ENCODE measurements at regions not wholly inside any gene's neighbourhood (a gene's known extent, or its start where the extent isn't known, plus 50 kb on each side); places are given as distances from the start of the nearest gene placed in this dataset.

GRCh38 chr22:48686694-48687302 lies 1140.9 kb downstream of the BRD1 start:
- Histone ChIP-seq H3K27me3 (ENCODE audit: control insufficient read depth, insufficient read depth, low read length) (no peaks in the 10 kb centered on the region), H3K27ac (ENCODE audit: low read depth, low read length) (no peak overlapping the region)

DNA sequence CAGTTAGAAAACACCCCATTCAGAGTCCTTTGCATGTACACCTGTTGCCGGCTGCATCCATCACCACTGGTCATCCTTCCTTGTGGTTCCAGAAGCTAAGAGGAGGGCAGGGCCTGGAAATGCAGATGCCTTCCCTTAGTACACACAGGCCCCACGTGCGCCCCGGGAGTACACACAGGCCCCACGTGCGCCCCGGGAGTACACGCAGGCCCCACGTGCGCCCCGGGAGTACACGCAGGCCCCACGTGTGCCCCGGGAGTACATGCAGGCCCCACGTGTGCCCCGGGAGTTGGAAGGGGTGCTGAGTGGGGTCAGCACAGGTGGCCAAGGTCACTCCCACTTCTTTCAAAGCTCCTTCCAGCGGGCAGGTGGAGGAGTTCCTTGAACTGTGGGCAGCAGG lies 1141.9 kb downstream of the BRD1 start:
- Histone ChIP-seq H3K36me3 (ENCODE audit: control insufficient read depth, insufficient read depth, low read length) (no peaks in the 10 kb centered on the region), H3K4me1 (ENCODE audit: control insufficient read depth, insufficient read depth, low read length) (no peaks in the 10 kb centered on the region), H3K27ac (ENCODE audit: low read depth, low read length) (no peak overlapping the region), H3K27me3 (ENCODE audit: control insufficient read depth, insufficient read depth, low read length) (no peaks in the 10 kb centered on the region), H3K4me3 (ENCODE audit: low read length) (no peak overlapping the region), H3K9ac (ENCODE audit: low read length) (no peak overlapping the region)

More at GRCh38 chr22:48686694-48687302, 1140.9 kb downstream of the BRD1 start:
- Histone ChIP-seq H3K36me3 (ENCODE audit: control insufficient read depth, insufficient read depth, low read length) (no peaks in the 10 kb centered on the region), H3K4me1 (ENCODE audit: control insufficient read depth, insufficient read depth, low read length) (no peaks in the 10 kb centered on the region), H3K9ac (ENCODE audit: low read length) (no peak overlapping the region), H3K4me3 (ENCODE audit: low read length) (no peak overlapping the region)

- H3K4me3 ChIP-seq (ENCODE audit: low read length): no peak overlapping the region
- H3K27me3 ChIP-seq (ENCODE audit: control insufficient read depth, insufficient read depth, low read length): no peaks in the 10 kb centered on the region
- H3K9ac ChIP-seq (ENCODE audit: low read length): no peak overlapping the region
- no peak overlapping the region for H3K27ac ChIP-seq (ENCODE audit: low read depth, low read length)
- H3K36me3 ChIP-seq (ENCODE audit: control insufficient read depth, insufficient read depth, low read length): no peaks in the 10 kb centered on the region
- H3K4me1 ChIP-seq (ENCODE audit: control insufficient read depth, insufficient read depth, low read length): no peaks in the 10 kb centered on the region
Measured at GRCh38 chr22:48683640-48684039, 1144.0 kb downstream of the BRD1 start.

- no peak overlapping the region for H3K9ac ChIP-seq (ENCODE audit: low read length)
- no peak overlapping the region for H3K27ac ChIP-seq (ENCODE audit: low read depth, low read length)
- no peaks in the 10 kb centered on the region for H3K36me3 ChIP-seq (ENCODE audit: control insufficient read depth, insufficient read depth, low read length)
Measured at GRCh38 chr22:48682504-48682903, 1145.2 kb downstream of the BRD1 start.

GRCh38 chr22:48680601-48681000 lies 1147.1 kb downstream of the BRD1 start:
- Histone ChIP-seq H3K36me3 (ENCODE audit: control insufficient read depth, insufficient read depth, low read length) (no peaks in the 10 kb centered on the region), H3K9ac (ENCODE audit: low read length) (no peak overlapping the region), H3K27ac (ENCODE audit: low read depth, low read length) (no peak overlapping the region), H3K4me1 (ENCODE audit: control insufficient read depth, insufficient read depth, low read length) (no peaks in the 10 kb centered on the region), H3K27me3 (ENCODE audit: control insufficient read depth, insufficient read depth, low read length) (no peaks in the 10 kb centered on the region), H3K4me3 (ENCODE audit: low read length) (no peak overlapping the region)

More at GRCh38 chr22:48682504-48682903, 1145.2 kb downstream of the BRD1 start:
- Histone ChIP-seq H3K4me1 (ENCODE audit: control insufficient read depth, insufficient read depth, low read length) (no peaks in the 10 kb centered on the region), H3K27me3 (ENCODE audit: control insufficient read depth, insufficient read depth, low read length) (no peaks in the 10 kb centered on the region), H3K4me3 (ENCODE audit: low read length) (no peak overlapping the region)

DNA sequence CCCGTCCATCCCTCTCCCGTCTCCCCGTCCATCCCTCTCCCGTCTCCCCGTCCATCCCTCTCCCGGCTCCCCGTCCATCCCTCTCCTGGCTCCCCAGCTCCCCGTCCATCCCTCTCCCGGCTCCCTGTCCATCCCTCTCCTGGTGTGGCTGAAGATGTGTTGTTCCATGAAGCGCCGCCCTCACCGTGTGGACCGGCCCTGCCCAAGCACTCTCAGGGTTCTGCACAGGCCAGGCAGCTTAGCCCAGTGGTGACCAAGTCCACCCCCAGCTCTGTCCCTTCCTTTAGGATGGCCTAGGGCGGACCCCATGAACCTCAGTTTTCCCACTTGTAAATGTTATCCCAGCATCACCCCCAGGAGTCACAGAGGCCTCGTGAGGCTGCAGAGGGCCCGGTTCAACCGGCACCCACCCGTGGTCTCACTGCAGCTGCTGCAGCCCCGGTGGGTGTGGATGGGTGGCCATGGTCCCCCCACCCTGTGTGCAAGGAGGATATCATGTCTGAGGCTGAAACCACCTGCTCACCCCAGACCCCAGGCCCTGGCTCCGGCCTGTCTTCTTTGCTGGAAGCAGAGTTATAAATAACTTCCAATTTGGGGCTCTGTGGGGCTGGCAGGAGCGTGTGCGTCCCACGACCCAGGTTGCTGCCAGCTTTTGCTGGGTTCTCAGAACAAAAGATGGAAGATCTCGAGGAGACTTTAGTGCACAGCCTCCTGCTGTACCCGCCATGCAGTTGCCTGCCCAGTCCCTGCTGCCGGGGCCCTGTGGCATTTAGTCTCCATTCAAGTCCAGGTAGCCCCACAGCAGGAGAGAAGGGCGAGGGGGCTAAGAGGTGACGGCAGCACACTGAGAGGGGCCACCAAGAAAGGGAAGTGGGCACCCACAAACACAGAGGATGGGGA lies 1147.8 kb downstream of the BRD1 start:
- H3K9ac ChIP-seq (ENCODE audit: low read length): no peak overlapping the region
- no peaks in the 10 kb centered on the region for H3K4me1 ChIP-seq (ENCODE audit: control insufficient read depth, insufficient read depth, low read length)
- no peak overlapping the region for H3K4me3 ChIP-seq (ENCODE audit: low read length)
- no peak overlapping the region for H3K27ac ChIP-seq (ENCODE audit: low read depth, low read length)
- no peaks in the 10 kb centered on the region for H3K36me3 ChIP-seq (ENCODE audit: control insufficient read depth, insufficient read depth, low read length)
- H3K27me3 ChIP-seq (ENCODE audit: control insufficient read depth, insufficient read depth, low read length): no peaks in the 10 kb centered on the region

DNA sequence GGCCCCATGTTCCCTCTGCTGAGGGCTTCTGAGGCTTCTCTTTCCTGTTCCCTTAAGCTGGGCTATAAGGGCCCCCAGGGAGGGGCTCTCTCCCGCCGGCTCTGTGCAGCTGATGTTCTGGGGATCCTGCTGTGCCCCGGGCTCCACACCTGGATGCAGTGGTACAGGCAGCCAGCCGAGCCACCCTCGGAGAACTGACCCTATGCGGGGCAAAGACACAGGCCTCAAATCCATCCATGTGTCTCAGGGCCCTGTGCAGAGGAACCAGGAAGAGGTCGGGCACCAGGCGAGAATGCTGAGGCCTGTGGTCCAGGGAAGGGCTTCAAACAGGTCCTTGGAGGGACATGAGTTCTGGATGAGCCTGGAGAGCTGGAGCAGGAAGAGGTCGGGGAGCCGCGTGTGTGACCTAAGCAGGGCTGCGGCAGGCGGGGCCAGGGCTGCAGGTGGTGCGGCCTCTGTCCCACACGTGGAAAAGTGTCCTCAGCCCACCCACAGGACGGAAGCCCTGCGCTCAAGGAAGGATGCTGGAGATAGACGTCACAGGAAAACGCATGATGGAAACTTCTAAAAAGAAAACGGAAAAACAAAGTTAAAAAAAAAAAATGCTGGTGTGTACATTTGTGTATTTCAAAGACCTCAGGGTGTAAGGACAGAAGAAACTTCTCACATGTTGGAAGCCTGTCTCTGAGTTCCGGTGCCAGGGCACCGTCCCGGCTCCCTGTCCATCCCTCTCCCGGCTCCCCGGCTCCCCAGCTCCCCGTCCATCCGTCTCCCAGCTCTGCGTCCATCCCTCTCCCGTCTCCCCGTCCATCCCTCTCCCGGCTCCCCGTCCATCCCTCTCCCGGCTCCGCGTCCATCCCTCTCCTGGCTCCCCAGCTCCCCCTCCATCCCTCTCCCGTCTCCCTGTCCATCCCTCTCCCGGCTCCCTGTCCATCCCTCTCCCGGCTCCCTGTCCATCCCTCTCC lies 1149.2 kb downstream of the BRD1 start:
- Histone ChIP-seq H3K4me3 (ENCODE audit: low read length) (no peak overlapping the region), H3K36me3 (ENCODE audit: control insufficient read depth, insufficient read depth, low read length) (no peaks in the 10 kb centered on the region), H3K9ac (ENCODE audit: low read length) (no peak overlapping the region), H3K27ac (ENCODE audit: low read depth, low read length) (no peak overlapping the region), H3K27me3 (ENCODE audit: control insufficient read depth, insufficient read depth, low read length) (no peaks in the 10 kb centered on the region), H3K4me1 (ENCODE audit: control insufficient read depth, insufficient read depth, low read length) (no peaks in the 10 kb centered on the region)

GRCh38 chr22:48677621-48678020 lies 1150.1 kb downstream of the BRD1 start:
- Histone ChIP-seq H3K9ac (ENCODE audit: low read length) (no peak overlapping the region), H3K36me3 (ENCODE audit: control insufficient read depth, insufficient read depth, low read length) (no peaks in the 10 kb centered on the region), H3K27me3 (ENCODE audit: control insufficient read depth, insufficient read depth, low read length) (no peaks in the 10 kb centered on the region), H3K27ac (ENCODE audit: low read depth, low read length) (no peak overlapping the region), H3K4me1 (ENCODE audit: control insufficient read depth, insufficient read depth, low read length) (no peaks in the 10 kb centered on the region), H3K4me3 (ENCODE audit: low read length) (no peak overlapping the region)

- Histone ChIP-seq H3K27me3 (ENCODE audit: control insufficient read depth, insufficient read depth, low read length) (no peaks in the 10 kb centered on the region), H3K27ac (ENCODE audit: low read depth, low read length) (no peak overlapping the region), H3K36me3 (ENCODE audit: control insufficient read depth, insufficient read depth, low read length) (no peaks in the 10 kb centered on the region), H3K4me1 (ENCODE audit: control insufficient read depth, insufficient read depth, low read length) (no peaks in the 10 kb centered on the region), H3K4me3 (ENCODE audit: low read length) (no peak overlapping the region), H3K9ac (ENCODE audit: low read length) (no peak overlapping the region)
Measured at GRCh38 chr22:48677168-48677520, 1150.5 kb downstream of the BRD1 start.

DNA sequence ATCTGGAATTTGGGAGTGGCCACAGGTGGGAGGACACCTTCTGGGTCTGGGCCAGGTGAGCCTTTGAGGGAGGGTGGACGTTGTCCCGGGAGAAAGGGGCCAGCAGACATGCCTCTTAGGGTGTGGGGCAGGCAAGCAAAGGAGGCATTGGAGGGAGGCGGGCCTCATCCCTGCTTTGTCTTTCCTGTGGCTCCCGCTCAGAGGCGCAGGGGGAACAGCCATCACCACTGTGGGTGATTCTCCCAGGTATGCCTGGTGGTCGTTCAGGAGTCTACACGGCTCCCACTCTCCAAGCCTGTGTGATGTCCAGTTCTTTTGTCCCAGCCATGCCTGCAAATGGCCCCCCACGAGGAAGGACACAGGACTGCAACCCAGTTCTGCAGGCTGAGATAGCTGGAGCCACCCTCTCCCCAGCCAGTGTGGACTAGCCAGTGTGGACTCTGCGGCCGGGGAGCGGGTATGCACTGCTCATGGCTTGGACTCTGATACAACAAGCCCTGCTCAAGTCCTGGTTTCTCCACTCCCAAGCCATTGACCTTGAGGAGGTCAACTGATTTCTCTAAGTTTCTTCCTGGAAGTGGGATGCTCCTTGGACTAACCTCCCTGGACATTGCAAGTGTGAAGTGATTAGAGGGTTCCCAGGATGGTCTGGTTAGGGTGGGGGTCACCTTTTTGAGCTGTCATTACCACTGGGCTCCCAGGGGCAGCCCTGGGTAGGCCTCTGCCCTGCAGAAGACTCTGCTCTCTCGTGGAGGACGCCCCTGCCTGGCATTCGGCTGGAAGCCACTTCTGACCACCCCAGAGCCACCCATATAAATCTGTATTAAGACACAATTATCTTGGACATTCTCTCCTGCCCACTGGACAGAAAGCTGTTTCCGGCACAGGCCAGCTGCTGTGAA lies 1151.2 kb downstream of the BRD1 start:
- Histone ChIP-seq H3K36me3 (ENCODE audit: control insufficient read depth, insufficient read depth, low read length) (no peaks in the 10 kb centered on the region), H3K4me1 (ENCODE audit: control insufficient read depth, insufficient read depth, low read length) (no peaks in the 10 kb centered on the region), H3K9ac (ENCODE audit: low read length) (no peak overlapping the region), H3K27me3 (ENCODE audit: control insufficient read depth, insufficient read depth, low read length) (no peaks in the 10 kb centered on the region), H3K4me3 (ENCODE audit: low read length) (no peak overlapping the region), H3K27ac (ENCODE audit: low read depth, low read length) (no peak overlapping the region)

GRCh38 chr22:48675830-48676145 lies 1151.9 kb downstream of the BRD1 start:
- H3K27ac ChIP-seq (ENCODE audit: low read depth, low read length): no peak overlapping the region
- H3K27me3 ChIP-seq (ENCODE audit: control insufficient read depth, insufficient read depth, low read length): no peaks in the 10 kb centered on the region
- H3K4me1 ChIP-seq (ENCODE audit: control insufficient read depth, insufficient read depth, low read length): no peaks in the 10 kb centered on the region
- H3K9ac ChIP-seq (ENCODE audit: low read length): no peak overlapping the region
- H3K36me3 ChIP-seq (ENCODE audit: control insufficient read depth, insufficient read depth, low read length): no peaks in the 10 kb centered on the region
- no peak overlapping the region for H3K4me3 ChIP-seq (ENCODE audit: low read length)
